ENCODE measurements at regions not wholly inside any gene's neighbourhood (a gene's known extent, or its start where the extent isn't known, plus 50 kb on each side); places are given as distances from the start of the nearest gene placed in this dataset.

- Histone ChIP-seq H3K14ac (ENCODE audit: low read length) (no peak overlapping the region), H3K4me1 (ENCODE audit: control insufficient read depth in 2 of 2, insufficient read depth in 1 of 2, low read depth in 1 of 2, low read length in 2 of 2) (no peaks in the 10 kb centered on the region), H3K4ac (ENCODE audit: low read length) (no peak overlapping the region), H4K8ac (ENCODE audit: low read depth, low read length) (no peak overlapping the region), H3K27me3 (ENCODE audit: control insufficient read depth in 3 of 3, insufficient read depth in 3 of 3, low read depth in 1 of 3, low read length in 3 of 3) (no peaks in the 10 kb centered on the region), H2BK120ac (ENCODE audit: low read depth, low read length) (no peak overlapping the region), H2AK5ac (ENCODE audit: low read depth, low read length) (no peak overlapping the region), H3K36me3 (replicated peaks in 1 of 2; ENCODE audit: control insufficient read depth in 2 of 2, insufficient read depth in 2 of 2, low read length in 2 of 2) (no peaks in the 10 kb centered on the region), H3K9ac (ENCODE audit: low read depth, low read length, poor library complexity) (no peak overlapping the region), H2AFZ (ENCODE audit: low read length) (no peak overlapping the region), H3K79me1 (ENCODE audit: low read depth, low read length) (no peaks in the 10 kb centered on the region), H3K9me3 (replicated peaks in 1 of 2; ENCODE audit: control insufficient read depth in 2 of 2, insufficient read depth in 1 of 2, low read depth in 1 of 2, low read length in 2 of 2) (no peaks in the 10 kb centered on the region), H3K4me2 (ENCODE audit: insufficient read depth, low read length, poor library complexity, severe bottlenecking) (no peak overlapping the region), H4K91ac (ENCODE audit: low read depth, low read length, poor library complexity) (no peak overlapping the region), H3K4me3 (ENCODE audit: low read length in 2 of 2) (no peak overlapping the region), H2BK12ac (ENCODE audit: low read length) (no peak overlapping the region), H3K18ac (ENCODE audit: low read length) (no peak overlapping the region), H2BK15ac (ENCODE audit: low read length) (no peak overlapping the region), H3K23ac (ENCODE audit: low read depth, low read length, poor library complexity) (no peak overlapping the region), H2BK5ac (ENCODE audit: low read length) (no peak overlapping the region), H3K27ac (replicated peaks; ENCODE audit: low read length) (no peak overlapping the region)
- DNase-seq (ENCODE audit: low spot score): no peak
- whole genome bisulfite sequencing, 2 donors (ENCODE audit: extremely low coverage in 2 of 2, insufficient read length in 2 of 2, insufficient replicate concordance in 1 of 2): no CpG with 5 or more reads among the region's 3 CpGs
Measured at GRCh38 chr9:23326597-23326996, 499.4 kb downstream of the ELAVL2 start.

- H2AK5ac ChIP-seq (ENCODE audit: low read depth, low read length): no peak overlapping the region
- no peak overlapping the region for H4K8ac ChIP-seq (ENCODE audit: low read depth, low read length)
- H2BK12ac ChIP-seq (ENCODE audit: low read length): no peak overlapping the region
- no peak overlapping the region for H2BK120ac ChIP-seq (ENCODE audit: low read depth, low read length)
- H3K14ac ChIP-seq (ENCODE audit: low read length): no peak overlapping the region
- no peak overlapping the region for H3K27ac ChIP-seq (replicated peaks; ENCODE audit: low read length)
- H3K18ac ChIP-seq (ENCODE audit: low read length): no peak overlapping the region
- no peak overlapping the region for H2AFZ ChIP-seq (ENCODE audit: low read length)
- H2BK5ac ChIP-seq (ENCODE audit: low read length): no peak overlapping the region
- no peaks in the 10 kb centered on the region for H3K27me3 ChIP-seq (ENCODE audit: control insufficient read depth in 3 of 3, insufficient read depth in 3 of 3, low read depth in 1 of 3, low read length in 3 of 3)
- H3K9ac ChIP-seq (ENCODE audit: low read depth, low read length, poor library complexity): no peak overlapping the region
- no peak overlapping the region for H3K23ac ChIP-seq (ENCODE audit: low read depth, low read length, poor library complexity)
- H3K4ac ChIP-seq (ENCODE audit: low read length): no peak overlapping the region
- no CpG with 5 or more reads among the region's 3 CpGs for WGBS, 2 donors (ENCODE audit: extremely low coverage in 2 of 2, insufficient read length in 2 of 2, insufficient replicate concordance in 1 of 2)
- H3K36me3 ChIP-seq (replicated peaks in 1 of 2; ENCODE audit: control insufficient read depth in 2 of 2, insufficient read depth in 2 of 2, low read length in 2 of 2): no peaks in the 10 kb centered on the region
- DNase-seq (ENCODE audit: low spot score): no peak
- no peak overlapping the region for H2BK15ac ChIP-seq (ENCODE audit: low read length)
- H3K79me1 ChIP-seq (ENCODE audit: low read depth, low read length): no peaks in the 10 kb centered on the region
- no peak overlapping the region for H4K91ac ChIP-seq (ENCODE audit: low read depth, low read length, poor library complexity)
- no peaks in the 10 kb centered on the region for H3K4me1 ChIP-seq (ENCODE audit: control insufficient read depth in 2 of 2, insufficient read depth in 1 of 2, low read depth in 1 of 2, low read length in 2 of 2)
- no peak overlapping the region for H3K4me2 ChIP-seq (ENCODE audit: insufficient read depth, low read length, poor library complexity, severe bottlenecking)
- no peaks in the 10 kb centered on the region for H3K9me3 ChIP-seq (replicated peaks in 1 of 2; ENCODE audit: control insufficient read depth in 2 of 2, insufficient read depth in 1 of 2, low read depth in 1 of 2, low read length in 2 of 2)
- H3K4me3 ChIP-seq (ENCODE audit: low read length in 2 of 2): no peak overlapping the region
Measured at GRCh38 chr9:23341346-23341745, 484.7 kb downstream of the ELAVL2 start.

GRCh38 chr9:23342291-23342690 is 483.7 kb downstream of the ELAVL2 start:
- Histone ChIP-seq H2BK5ac (ENCODE audit: low read length) (no peak overlapping the region), H2AK5ac (ENCODE audit: low read depth, low read length) (no peak overlapping the region), H3K79me1 (ENCODE audit: low read depth, low read length) (no peaks in the 10 kb centered on the region), H3K14ac (ENCODE audit: low read length) (no peak overlapping the region), H3K27me3 (ENCODE audit: control insufficient read depth in 3 of 3, insufficient read depth in 3 of 3, low read depth in 1 of 3, low read length in 3 of 3) (no peaks in the 10 kb centered on the region), H3K9me3 (replicated peaks in 1 of 2; ENCODE audit: control insufficient read depth in 2 of 2, insufficient read depth in 1 of 2, low read depth in 1 of 2, low read length in 2 of 2) (no peaks in the 10 kb centered on the region), H3K4me1 (ENCODE audit: control insufficient read depth in 2 of 2, insufficient read depth in 1 of 2, low read depth in 1 of 2, low read length in 2 of 2) (no peaks in the 10 kb centered on the region), H3K4me2 (ENCODE audit: insufficient read depth, low read length, poor library complexity, severe bottlenecking) (no peak overlapping the region), H2BK15ac (ENCODE audit: low read length) (no peak overlapping the region), H3K23ac (ENCODE audit: low read depth, low read length, poor library complexity) (no peak overlapping the region), H4K8ac (ENCODE audit: low read depth, low read length) (no peak overlapping the region), H2BK12ac (ENCODE audit: low read length) (no peak overlapping the region), H2BK120ac (ENCODE audit: low read depth, low read length) (no peak overlapping the region), H3K27ac (replicated peaks; ENCODE audit: low read length) (no peak overlapping the region), H3K4ac (ENCODE audit: low read length) (no peak overlapping the region), H2AFZ (ENCODE audit: low read length) (no peak overlapping the region), H3K18ac (ENCODE audit: low read length) (no peak overlapping the region), H4K91ac (ENCODE audit: low read depth, low read length, poor library complexity) (no peak overlapping the region), H3K9ac (ENCODE audit: low read depth, low read length, poor library complexity) (no peak overlapping the region), H3K36me3 (replicated peaks in 1 of 2; ENCODE audit: control insufficient read depth in 2 of 2, insufficient read depth in 2 of 2, low read length in 2 of 2) (no peaks in the 10 kb centered on the region), H3K4me3 (ENCODE audit: low read length in 2 of 2) (no peak overlapping the region)
- no peak for DNase-seq (ENCODE audit: low spot score)
- no CpG with 5 or more reads among the region's 1 CpG for WGBS, 2 donors (ENCODE audit: extremely low coverage in 2 of 2, insufficient read length in 2 of 2, insufficient replicate concordance in 1 of 2)

- Histone ChIP-seq H2BK5ac (ENCODE audit: low read length) (no peak overlapping the region), H2AFZ (ENCODE audit: low read length) (no peak overlapping the region), H2BK120ac (ENCODE audit: low read depth, low read length) (no peak overlapping the region), H3K18ac (ENCODE audit: low read length) (no peak overlapping the region), H3K23ac (ENCODE audit: low read depth, low read length, poor library complexity) (no peak overlapping the region), H4K91ac (ENCODE audit: low read depth, low read length, poor library complexity) (no peak overlapping the region), H3K79me1 (ENCODE audit: low read depth, low read length) (no peaks in the 10 kb centered on the region), H3K4me1 (ENCODE audit: control insufficient read depth in 2 of 2, insufficient read depth in 1 of 2, low read depth in 1 of 2, low read length in 2 of 2) (no peaks in the 10 kb centered on the region), H3K27me3 (ENCODE audit: control insufficient read depth in 3 of 3, insufficient read depth in 3 of 3, low read depth in 1 of 3, low read length in 3 of 3) (no peaks in the 10 kb centered on the region), H3K9me3 (replicated peaks in 1 of 2; ENCODE audit: control insufficient read depth in 2 of 2, insufficient read depth in 1 of 2, low read depth in 1 of 2, low read length in 2 of 2) (no peaks in the 10 kb centered on the region), H3K14ac (ENCODE audit: low read length) (no peak overlapping the region), H3K36me3 (replicated peaks in 1 of 2; ENCODE audit: control insufficient read depth in 2 of 2, insufficient read depth in 2 of 2, low read length in 2 of 2) (no peaks in the 10 kb centered on the region), H3K4ac (ENCODE audit: low read length) (no peak overlapping the region), H4K8ac (ENCODE audit: low read depth, low read length) (no peak overlapping the region), H3K27ac (replicated peaks; ENCODE audit: low read length) (no peak overlapping the region), H3K4me3 (ENCODE audit: low read length in 2 of 2) (no peak overlapping the region), H2AK5ac (ENCODE audit: low read depth, low read length) (no peak overlapping the region), H2BK15ac (ENCODE audit: low read length) (no peak overlapping the region), H2BK12ac (ENCODE audit: low read length) (no peak overlapping the region), H3K4me2 (ENCODE audit: insufficient read depth, low read length, poor library complexity, severe bottlenecking) (no peak overlapping the region), H3K9ac (ENCODE audit: low read depth, low read length, poor library complexity) (no peak overlapping the region)
- WGBS, 2 donors (ENCODE audit: extremely low coverage in 2 of 2, insufficient read length in 2 of 2, insufficient replicate concordance in 1 of 2): no CpG with 5 or more reads among the region's 1 CpG
- DNase-seq (ENCODE audit: low spot score): no peak
Measured at GRCh38 chr9:23343226-23343625, 482.8 kb downstream of the ELAVL2 start.
